GM21723 (cell line): ENCODE measurements at regions not wholly inside any gene's neighbourhood (a gene's known extent, or its start where the extent isn't known, plus 50 kb on each side); places are given as distances from the start of the nearest gene placed in this dataset.

Experiments used
- ATAC-seq: cut with Tn5 transposase; IDR thresholded peaks from one replicate; pipeline ENCODE4 v1.9.1; 2021; ENCODE audit warnings: mild to moderate bottlenecking, moderate library complexity; ENCODE audit not compliant: unreplicated experiment

DNA sequence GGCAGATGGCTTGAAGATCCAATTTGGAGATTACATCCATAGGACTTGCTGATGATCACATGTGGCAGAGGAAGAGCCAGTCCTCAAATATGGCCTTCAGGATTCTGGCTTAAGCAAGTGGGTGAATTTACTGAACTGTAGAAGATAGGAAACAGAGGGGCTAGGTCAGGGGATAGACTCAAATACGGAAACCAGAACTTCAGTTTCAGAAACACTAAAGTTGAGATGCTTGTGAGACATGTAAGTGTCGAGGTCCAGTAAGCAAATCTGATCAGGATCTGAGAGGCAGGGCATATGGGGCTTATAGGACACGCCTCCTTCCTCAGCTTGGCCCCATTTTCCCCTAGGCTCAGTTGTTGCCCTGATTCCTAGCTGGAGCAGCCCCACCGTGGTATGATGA lies 107.7 kb downstream of the LBH start:
- no peak for ATAC-seq

GRCh38 chr2:30341500-30342267 lies 105.4 kb upstream of the LCLAT1 start:
- no peak for ATAC-seq

- ATAC-seq = no peak
These were observed 100.4 kb upstream of the LCLAT1 start for GRCh38 chr2:30346471-30347169.

DNA sequence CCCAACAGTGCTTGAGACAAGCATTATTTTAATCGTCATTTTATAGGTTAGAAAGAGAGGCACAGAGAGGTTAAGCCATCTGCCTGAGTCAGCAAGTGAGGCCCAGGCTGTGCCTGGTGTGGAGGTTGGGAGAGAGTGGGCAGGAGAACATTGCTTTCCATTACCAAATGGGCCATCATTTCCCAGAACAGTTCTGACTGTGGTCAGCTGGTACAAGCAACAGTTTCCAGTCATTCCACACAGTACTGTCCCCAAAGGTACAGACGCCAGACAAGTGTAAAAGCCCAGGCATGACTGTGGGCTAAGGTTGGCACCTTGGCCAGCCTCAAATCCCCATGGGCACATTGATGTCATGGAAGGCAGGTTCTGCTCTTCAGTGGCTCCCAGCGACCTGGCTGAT lies 98.2 kb upstream of the LCLAT1 start:
- no peak for ATAC-seq

DNA sequence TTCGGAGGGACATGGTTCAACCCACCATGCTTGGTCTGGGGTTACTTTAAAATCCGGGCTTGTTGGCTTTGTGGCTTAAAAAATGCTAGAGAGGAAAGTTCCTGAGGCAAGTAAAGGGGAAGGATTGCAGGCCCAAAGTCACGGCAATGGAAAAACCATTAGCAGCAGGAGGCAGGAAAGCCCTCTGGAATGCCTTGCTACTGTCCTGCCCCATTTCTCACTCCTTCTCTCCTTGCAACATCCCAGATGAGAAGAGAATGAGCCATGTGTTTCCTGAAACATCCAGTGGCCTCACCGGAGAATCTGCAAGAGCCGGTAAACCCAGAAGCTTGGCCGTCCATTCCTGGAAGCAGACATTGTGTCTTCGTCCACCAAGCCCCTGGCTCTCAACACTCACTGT lies 97.4 kb upstream of the LCLAT1 start:
- no peak for ATAC-seq

DNA sequence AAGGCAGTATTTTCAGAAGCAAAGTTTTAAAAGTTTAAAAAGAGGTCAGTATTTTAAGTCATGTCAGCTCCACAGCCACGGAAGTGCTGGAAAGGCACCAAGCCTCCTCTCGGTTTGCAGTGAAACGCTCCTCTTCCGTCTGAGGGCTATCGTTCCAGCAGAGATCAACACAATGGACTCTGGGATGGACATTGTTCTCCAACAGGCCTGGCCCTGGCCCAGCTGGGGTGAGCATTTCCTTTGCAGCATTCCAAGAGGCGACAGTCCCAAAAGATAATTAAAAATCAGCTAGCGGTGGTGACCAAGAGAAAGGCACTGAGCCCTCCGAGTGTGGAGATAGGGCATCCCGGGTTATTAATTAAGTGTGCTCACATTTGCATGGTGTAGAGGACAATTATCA lies 95.9 kb upstream of the LCLAT1 start:
- no peak for ATAC-seq

GRCh38 chr2:30351949-30352348 lies 95.1 kb upstream of the LCLAT1 start:
- no peak for ATAC-seq

DNA sequence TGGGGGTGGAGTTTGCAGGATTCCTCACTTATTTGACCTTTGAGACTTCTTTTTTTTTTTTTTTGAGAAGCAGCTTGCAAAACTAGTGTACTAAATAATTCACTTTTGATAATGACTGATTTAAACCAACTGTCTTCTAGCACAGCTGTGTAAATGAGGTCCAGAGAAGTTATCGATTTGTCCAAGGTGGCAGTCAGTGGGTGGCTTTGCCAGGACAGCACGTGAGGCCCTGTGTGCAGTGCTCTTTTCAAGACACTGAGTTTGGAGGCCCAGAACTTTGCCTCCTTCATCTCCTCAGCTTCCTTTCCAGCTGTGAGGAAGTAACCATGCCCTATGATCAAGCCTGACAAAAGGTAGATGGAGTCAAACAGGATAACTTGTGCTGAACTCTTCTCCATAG lies 92.9 kb upstream of the LCLAT1 start:
- no peak for ATAC-seq

DNA sequence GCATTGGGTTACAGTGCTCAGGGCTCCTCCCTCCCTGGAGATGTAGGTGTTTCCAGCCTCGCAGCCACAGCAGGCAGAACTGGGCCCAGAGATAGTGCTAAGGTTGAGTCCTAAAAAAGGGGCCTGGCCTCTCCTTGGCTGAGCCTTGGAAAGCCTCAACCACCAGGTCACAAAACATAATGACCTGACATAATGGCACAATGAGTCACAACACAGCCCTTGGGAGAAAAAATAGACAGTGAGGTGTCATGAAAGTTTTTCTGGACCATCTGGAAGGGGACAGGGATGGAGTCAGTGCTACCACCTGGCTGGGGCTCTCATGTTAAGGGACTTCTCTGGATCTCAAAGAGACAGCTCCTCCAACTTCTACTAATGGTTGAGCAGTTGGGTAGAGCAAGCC lies 92.4 kb upstream of the LCLAT1 start:
- ATAC-seq = no peak

DNA sequence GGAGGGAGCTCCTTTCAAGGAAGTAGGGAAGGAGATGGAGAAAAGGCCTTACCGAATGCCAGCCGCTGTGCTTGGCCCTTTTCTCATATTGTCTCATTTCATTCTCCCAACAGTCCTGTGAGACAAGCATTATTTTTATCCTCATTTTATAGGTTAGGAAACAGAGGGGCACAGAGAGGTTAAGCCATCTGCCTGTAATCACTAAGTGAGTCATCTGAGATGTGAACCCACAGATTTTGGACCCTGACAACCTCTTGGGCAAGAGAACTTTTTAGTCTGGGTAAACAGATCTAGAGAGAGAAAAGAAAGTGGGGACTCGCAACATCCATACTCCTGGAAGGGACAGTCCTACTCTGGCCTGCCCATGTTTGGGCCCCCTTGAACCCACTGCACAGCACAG lies 91.7 kb upstream of the LCLAT1 start:
- no peak for ATAC-seq

- ATAC-seq = no peak
These were observed 91.0 kb upstream of the LCLAT1 start for GRCh38 chr2:30356071-30356470.

- ATAC-seq = no peak
These were observed 90.3 kb upstream of the LCLAT1 start for GRCh38 chr2:30356776-30357175.

GRCh38 chr2:30358351-30358750 lies 88.7 kb upstream of the LCLAT1 start:
- no peak for ATAC-seq

DNA sequence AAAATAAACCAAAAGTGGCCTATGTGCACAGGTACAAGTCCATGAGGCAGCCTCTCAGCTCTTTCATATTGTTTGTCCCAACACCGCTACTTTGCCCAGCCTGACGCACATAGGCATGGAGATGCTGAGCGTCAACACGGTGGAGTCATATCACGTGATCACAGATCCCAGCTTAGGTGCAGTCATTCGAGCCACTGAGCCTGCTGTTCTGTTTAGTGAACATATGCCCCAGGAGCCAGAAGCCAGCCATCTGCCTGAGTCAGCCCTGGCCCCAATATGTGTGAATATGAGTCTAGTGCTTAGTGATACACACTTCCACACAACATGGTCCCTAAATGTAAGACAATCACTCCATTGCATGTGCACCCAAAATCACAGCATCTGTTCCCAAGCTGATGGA lies 88.2 kb upstream of the LCLAT1 start:
- no peak for ATAC-seq

GRCh38 chr2:30359644-30360167 lies 87.3 kb upstream of the LCLAT1 start:
- ATAC-seq = no peak

DNA sequence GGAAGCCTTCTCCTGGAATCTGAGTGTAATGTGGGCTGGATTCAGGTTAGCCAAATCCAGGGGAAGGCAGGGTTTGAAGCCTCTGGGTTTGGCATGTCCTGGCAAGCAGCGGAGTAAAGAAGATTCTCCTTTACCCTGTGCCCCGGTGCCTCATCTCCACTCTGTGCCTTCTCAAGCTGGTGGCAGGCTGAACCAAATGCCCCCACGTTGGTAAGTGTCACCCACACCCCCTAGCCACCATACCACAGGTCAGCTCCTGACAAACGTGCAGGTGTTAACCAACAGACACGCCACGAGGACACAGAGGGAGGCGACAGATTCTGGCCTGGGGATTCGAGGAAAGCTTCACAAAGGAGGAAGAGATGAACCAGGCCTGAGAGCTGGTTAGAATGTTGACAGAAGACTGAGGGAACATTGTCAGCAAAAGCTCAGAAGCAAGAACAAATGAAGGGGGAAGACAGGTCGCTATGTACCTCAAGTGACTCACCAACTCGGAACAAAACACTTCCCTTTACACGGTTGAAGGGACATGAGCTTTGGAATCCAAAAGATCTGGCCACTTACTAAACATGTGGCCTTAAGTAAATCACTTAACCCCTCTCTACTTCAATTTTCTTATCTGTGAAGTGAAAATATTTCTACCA lies 85.2 kb upstream of the LCLAT1 start:
- no peak for ATAC-seq

GRCh38 chr2:30362468-30363081 lies 84.5 kb upstream of the LCLAT1 start:
- ATAC-seq = no peak

- ATAC-seq = no peak
These were observed 83.6 kb upstream of the LCLAT1 start for GRCh38 chr2:30363406-30363805.

- no peak for ATAC-seq
These were observed 81.8 kb upstream of the LCLAT1 start for GRCh38 chr2:30365201-30365600.

GRCh38 chr2:30366199-30366691 lies 80.8 kb upstream of the LCLAT1 start:
- no peak for ATAC-seq
